NCI-H748 (cell line): ENCODE measurements at regions not wholly inside any gene's neighbourhood (a gene's known extent, or its start where the extent isn't known, plus 50 kb on each side); places are given as distances from the start of the nearest gene placed in this dataset.

Source experiments
- DNase-seq: peaks from one replicate; lab custom pipeline; 2025; ENCODE audit not compliant: unreplicated experiment; lab: John Stamatoyannopoulos, UW

- no peak for DNase-seq
Observed at GRCh38 chr2:126825316-126825715, 73.4 kb upstream of the TEX51 start.

GRCh38 chr2:126826491-126826890, 72.2 kb upstream of the TEX51 start:
- no peak for DNase-seq

- no peak for DNase-seq
Observed at GRCh38 chr2:126827371-126827770, 71.3 kb upstream of the TEX51 start.

- no peak for DNase-seq
Observed at GRCh38 chr2:126828051-126828450, 70.6 kb upstream of the TEX51 start.

GRCh38 chr2:126828491-126828890, 70.2 kb upstream of the TEX51 start:
- DNase-seq: no peak

- no peak for DNase-seq
Observed at GRCh38 chr2:126831234-126832005, 67.3 kb upstream of the TEX51 start.

GRCh38 chr2:126832014-126832413, 66.7 kb upstream of the TEX51 start:
- no peak for DNase-seq

- no peak for DNase-seq
Observed at GRCh38 chr2:126832757-126833156, 65.9 kb upstream of the TEX51 start.

GRCh38 chr2:126834006-126834659, 64.6 kb upstream of the TEX51 start:
- DNase-seq: no peak

- no peak for DNase-seq
Observed at GRCh38 chr2:126835261-126835660, 63.4 kb upstream of the TEX51 start.

GRCh38 chr2:126835831-126836230, 62.9 kb upstream of the TEX51 start:
- DNase-seq: no peak

GRCh38 chr2:126836761-126837679, 61.7 kb upstream of the TEX51 start:
- DNase-seq: no peak

GRCh38 chr2:126837966-126838715, 60.5 kb upstream of the TEX51 start:
- DNase-seq: no peak

- no peak for DNase-seq
Observed at GRCh38 chr2:126838716-126838985, 60.0 kb upstream of the TEX51 start.

GRCh38 chr2:126839796-126840195, 58.9 kb upstream of the TEX51 start:
- DNase-seq: peak; percentile 0

GRCh38 chr2:126843081-126843480, 55.6 kb upstream of the TEX51 start:
- DNase-seq: no peak

GRCh38 chr2:126846241-126846640, 52.4 kb upstream of the TEX51 start:
- DNase-seq: no peak
